ENCODE measurements at regions not wholly inside any gene's neighbourhood (a gene's known extent, or its start where the extent isn't known, plus 50 kb on each side); places are given as distances from the start of the nearest gene placed in this dataset.

DNA sequence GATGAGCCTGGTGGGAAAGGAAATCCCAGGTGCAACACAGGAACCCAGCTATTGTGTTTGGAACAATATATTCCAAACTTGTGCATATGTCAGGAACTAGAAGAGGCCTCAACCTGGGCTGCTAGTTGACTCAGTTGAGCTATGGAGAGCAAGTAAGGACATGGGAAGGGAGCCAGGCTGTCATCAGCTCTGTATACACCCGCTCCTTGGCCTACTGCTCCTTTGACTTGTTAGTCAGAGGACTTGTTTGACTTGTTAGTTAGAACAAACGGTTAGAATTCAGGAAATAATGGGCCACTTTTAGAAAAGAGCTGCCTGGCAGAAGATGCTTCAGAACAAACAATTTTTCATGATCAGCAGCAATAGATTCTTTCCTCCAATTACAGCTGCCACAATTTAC lies 76.4 kb downstream of the CBLL2 start:
- intact Hi-C loops (cut with micrococcal nuclease) = no loop called here
- ChIA-PET CTCF (ENCODE audit: partially characterized antibody) (no interaction called here), POLR2A (ENCODE audit: partially characterized antibody) (no interaction called here)
- no peaks in the 10 kb centered on the region for H3K9me3 ChIP-seq (ENCODE audit: control insufficient read depth in 1 of 2, low read length in 2 of 2)
- no peaks in the 10 kb centered on the region for H3K4me1 ChIP-seq (ENCODE audit: insufficient read depth, low read length)
- Mint-ChIP-seq H3K27me3 (peaks cover 0 to 2% of the 10 kb centered on the region in 2 donors), H3K4me1 (no peaks in the 10 kb centered on the region), H3K9me3 (peaks cover 0 to 4% (median 0%) of the 10 kb centered on the region in 8 donors), H3K36me3 (no peaks in the 10 kb centered on the region), H3K27ac (no peak overlapping the region), H3K4me3 (no peak overlapping the region)
- H3K27ac ChIP-seq (ENCODE audit: low read depth, low read length) = no peak overlapping the region
- H3K4me3 ChIP-seq (ENCODE audit: low read length in 2 of 2) = no peak overlapping the region
- H3K27me3 ChIP-seq (ENCODE audit: insufficient read depth, low read length) = no peaks in the 10 kb centered on the region
- H3K36me3 ChIP-seq (ENCODE audit: insufficient read depth, low read length) = no peaks in the 10 kb centered on the region
- no peak for DNase-seq

DNA sequence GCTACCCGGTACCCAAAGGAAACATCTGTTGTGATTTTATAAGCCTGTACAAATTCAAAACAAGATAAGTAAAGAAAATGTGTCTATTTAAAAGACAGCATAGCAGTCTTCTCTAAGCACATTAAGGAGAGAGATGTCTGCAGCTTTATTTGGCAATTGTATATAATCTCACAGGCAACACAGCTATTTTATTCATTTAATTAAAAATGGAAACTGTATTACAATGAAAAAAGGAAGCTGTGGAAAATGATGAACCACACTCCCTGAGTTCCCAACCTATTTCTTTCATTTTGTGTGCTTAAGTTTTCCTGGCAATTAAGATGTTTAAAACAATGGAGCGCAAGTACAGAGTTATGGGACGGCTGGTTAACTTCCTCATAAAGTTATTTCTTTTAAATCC lies 78.4 kb downstream of the CBLL2 start:
- H3K4me1 ChIP-seq (ENCODE audit: insufficient read depth, low read length) = no peaks in the 10 kb centered on the region
- Mint-ChIP-seq H3K4me3 (no peak overlapping the region), H3K4me1 (no peaks in the 10 kb centered on the region), H3K9me3 (peaks cover 0 to 4% (median 0%) of the 10 kb centered on the region in 8 donors), H3K36me3 (no peaks in the 10 kb centered on the region), H3K27ac (no peak overlapping the region), H3K27me3 (peaks cover 0 to 2% of the 10 kb centered on the region in 2 donors)
- no peaks in the 10 kb centered on the region for H3K9me3 ChIP-seq (ENCODE audit: control insufficient read depth in 1 of 2, low read length in 2 of 2)
- H3K27me3 ChIP-seq (ENCODE audit: insufficient read depth, low read length) = no peaks in the 10 kb centered on the region
- CTCF ChIA-PET (ENCODE audit: partially characterized antibody) = no interaction called here
- no peak overlapping the region for H3K27ac ChIP-seq (ENCODE audit: low read depth, low read length)
- H3K4me3 ChIP-seq (ENCODE audit: low read length in 2 of 2) = no peak overlapping the region
- POLR2A ChIA-PET (ENCODE audit: partially characterized antibody) = no interaction called here
- H3K36me3 ChIP-seq (ENCODE audit: insufficient read depth, low read length) = no peaks in the 10 kb centered on the region
- DNase-seq = no peak
- intact Hi-C loops (cut with micrococcal nuclease) = no loop called here

DNA sequence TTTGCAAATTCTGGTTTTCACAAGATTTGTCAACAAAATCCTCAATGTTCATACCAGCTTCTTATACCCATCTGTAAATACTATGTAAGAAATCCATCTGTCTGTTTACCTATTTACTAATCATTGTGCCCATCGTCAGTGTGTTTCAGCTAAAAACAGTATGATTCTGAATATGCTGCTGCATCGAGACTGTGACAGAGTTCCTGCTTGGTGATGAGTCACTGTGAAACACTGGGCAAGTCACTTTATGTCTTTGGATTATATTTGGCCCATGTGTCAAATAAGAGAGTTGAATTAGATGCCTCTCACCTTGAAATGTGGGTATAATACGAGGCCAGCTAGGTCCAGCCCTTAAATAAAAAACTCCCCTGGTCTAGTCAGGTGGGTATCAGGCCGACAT lies 79.3 kb downstream of the CBLL2 start:
- CTCF ChIA-PET (ENCODE audit: partially characterized antibody) = no interaction called here
- Mint-ChIP-seq H3K4me1 (no peaks in the 10 kb centered on the region), H3K36me3 (no peaks in the 10 kb centered on the region), H3K9me3 (peaks cover 0 to 2% (median 0%) of the 10 kb centered on the region in 8 donors), H3K27ac (no peak overlapping the region), H3K27me3 (no peaks in the 10 kb centered on the region), H3K4me3 (no peak overlapping the region)
- POLR2A ChIA-PET (ENCODE audit: partially characterized antibody) = no interaction called here
- H3K4me1 ChIP-seq (ENCODE audit: insufficient read depth, low read length) = no peaks in the 10 kb centered on the region
- H3K27ac ChIP-seq (ENCODE audit: low read depth, low read length) = no peak overlapping the region
- no peak for DNase-seq
- no peaks in the 10 kb centered on the region for H3K9me3 ChIP-seq (ENCODE audit: control insufficient read depth in 1 of 2, low read length in 2 of 2)
- no peak overlapping the region for H3K4me3 ChIP-seq (ENCODE audit: low read length in 2 of 2)
- H3K36me3 ChIP-seq (ENCODE audit: insufficient read depth, low read length) = no peaks in the 10 kb centered on the region
- H3K27me3 ChIP-seq (ENCODE audit: insufficient read depth, low read length) = no peaks in the 10 kb centered on the region
- intact Hi-C loops (cut with micrococcal nuclease) = no loop called here

DNA sequence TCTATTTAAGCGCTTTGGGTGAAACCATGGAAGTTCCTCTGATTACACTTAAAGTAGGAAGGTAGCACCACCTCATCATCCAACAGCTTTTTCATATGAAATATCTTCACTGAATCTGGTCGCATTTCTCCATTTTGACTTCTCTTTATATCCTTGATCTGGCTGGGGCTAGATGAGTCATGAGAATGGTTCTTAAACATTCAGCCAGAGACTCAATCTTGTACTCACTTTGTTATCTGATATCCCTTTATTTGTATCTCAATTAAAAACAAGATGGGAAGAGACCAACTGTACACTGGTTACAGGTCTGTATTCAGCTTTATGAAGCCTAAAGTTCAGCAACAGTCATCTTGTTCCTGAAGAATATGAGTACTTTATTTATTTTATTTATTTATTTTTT lies 84.9 kb downstream of the CBLL2 start:
- H3K27me3 ChIP-seq (ENCODE audit: insufficient read depth, low read length) = no peaks in the 10 kb centered on the region
- Mint-ChIP-seq H3K36me3 (no peaks in the 10 kb centered on the region), H3K27ac (no peak overlapping the region), H3K4me1 (no peaks in the 10 kb centered on the region), H3K4me3 (no peak overlapping the region), H3K27me3 (no peaks in the 10 kb centered on the region), H3K9me3 (peaks cover 0 to 2% (median 0%) of the 10 kb centered on the region in 8 donors)
- H3K27ac ChIP-seq (ENCODE audit: low read depth, low read length) = no peak overlapping the region
- no peak overlapping the region for H3K4me3 ChIP-seq (ENCODE audit: low read length in 2 of 2)
- H3K4me1 ChIP-seq (ENCODE audit: insufficient read depth, low read length) = no peaks in the 10 kb centered on the region
- DNase-seq = no peak
- no peaks in the 10 kb centered on the region for H3K9me3 ChIP-seq (ENCODE audit: control insufficient read depth in 1 of 2, low read length in 2 of 2)
- ChIA-PET POLR2A (ENCODE audit: partially characterized antibody) (no interaction called here), CTCF (ENCODE audit: partially characterized antibody) (no interaction called here)
- no peaks in the 10 kb centered on the region for H3K36me3 ChIP-seq (ENCODE audit: insufficient read depth, low read length)
- intact Hi-C loops (cut with micrococcal nuclease) = no loop called here

DNA sequence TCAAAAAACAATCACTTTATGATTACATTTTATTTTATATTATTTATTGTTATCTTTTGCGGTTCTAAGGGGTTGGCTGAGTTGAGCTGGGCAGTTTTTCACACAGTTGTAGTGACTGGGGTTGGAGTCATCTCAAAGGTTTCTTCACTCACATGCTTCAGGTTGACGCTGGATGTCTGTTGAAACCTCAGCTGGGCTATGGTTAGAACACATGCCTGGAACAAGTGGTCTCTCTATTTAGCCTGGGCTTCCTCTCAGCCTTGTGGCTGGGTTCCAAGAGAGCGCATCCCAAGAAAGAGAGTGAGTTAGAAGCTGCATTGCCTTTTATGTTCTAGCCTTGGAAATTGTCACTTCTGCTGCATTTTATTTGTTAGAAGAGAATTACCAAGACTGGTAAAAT lies 87.4 kb downstream of the CBLL2 start:
- H3K9me3 ChIP-seq (ENCODE audit: control insufficient read depth in 1 of 2, low read length in 2 of 2) = no peaks in the 10 kb centered on the region
- Mint-ChIP-seq H3K27ac (no peak overlapping the region), H3K36me3 (no peaks in the 10 kb centered on the region), H3K27me3 (no peaks in the 10 kb centered on the region), H3K4me3 (no peak overlapping the region), H3K4me1 (no peaks in the 10 kb centered on the region), H3K9me3 (no peaks in the 10 kb centered on the region)
- H3K4me1 ChIP-seq (ENCODE audit: insufficient read depth, low read length) = no peaks in the 10 kb centered on the region
- no peak overlapping the region for H3K4me3 ChIP-seq (ENCODE audit: low read length in 2 of 2)
- intact Hi-C loops (cut with micrococcal nuclease) = no loop called here
- CTCF ChIA-PET (ENCODE audit: partially characterized antibody) = no interaction called here
- POLR2A ChIA-PET (ENCODE audit: partially characterized antibody) = no interaction called here
- no peak overlapping the region for H3K27ac ChIP-seq (ENCODE audit: low read depth, low read length)
- H3K36me3 ChIP-seq (ENCODE audit: insufficient read depth, low read length) = no peaks in the 10 kb centered on the region
- H3K27me3 ChIP-seq (ENCODE audit: insufficient read depth, low read length) = no peaks in the 10 kb centered on the region
- DNase-seq = no peak

DNA sequence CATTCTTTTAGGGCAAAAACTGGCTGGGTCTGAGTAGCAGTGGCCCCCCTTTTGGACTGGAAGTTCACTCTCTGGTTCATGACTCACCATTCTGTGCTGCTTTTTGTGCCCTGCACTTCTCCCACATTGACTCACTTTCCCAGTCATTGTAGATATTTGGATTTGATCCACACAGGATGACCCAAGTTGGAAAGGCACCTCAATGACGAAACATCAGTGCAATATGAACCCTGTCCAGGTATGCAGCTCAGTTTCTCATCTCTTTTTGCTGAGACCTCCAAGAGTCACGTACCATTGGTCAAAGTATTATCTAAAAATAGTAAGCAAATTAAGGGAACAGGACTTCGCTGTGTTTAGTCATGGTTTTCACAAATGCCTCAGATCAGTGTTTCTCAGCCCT lies 92.7 kb downstream of the CBLL2 start:
- H3K36me3 ChIP-seq (ENCODE audit: insufficient read depth, low read length) = no peaks in the 10 kb centered on the region
- no peaks in the 10 kb centered on the region for H3K27me3 ChIP-seq (ENCODE audit: insufficient read depth, low read length)
- Mint-ChIP-seq H3K27ac (no peak overlapping the region), H3K27me3 (peaks cover 0 to 1% of the 10 kb centered on the region in 2 donors), H3K4me3 (no peak overlapping the region), H3K9me3 (peaks cover 0 to 3% (median 0%) of the 10 kb centered on the region in 8 donors), H3K4me1 (peaks cover 0 to 1% (median 0%) of the 10 kb centered on the region in 4 donors), H3K36me3 (no peaks in the 10 kb centered on the region)
- CTCF ChIA-PET (ENCODE audit: partially characterized antibody) = no interaction called here
- POLR2A ChIA-PET (ENCODE audit: partially characterized antibody) = no interaction called here
- intact Hi-C loops (cut with micrococcal nuclease) = no loop called here
- H3K4me3 ChIP-seq (ENCODE audit: low read length in 2 of 2) = no peak overlapping the region
- no peaks in the 10 kb centered on the region for H3K4me1 ChIP-seq (ENCODE audit: insufficient read depth, low read length)
- no peak overlapping the region for H3K27ac ChIP-seq (ENCODE audit: low read depth, low read length)
- H3K9me3 ChIP-seq (ENCODE audit: control insufficient read depth in 1 of 2, low read length in 2 of 2) = no peaks in the 10 kb centered on the region
- DNase-seq = no peak

DNA sequence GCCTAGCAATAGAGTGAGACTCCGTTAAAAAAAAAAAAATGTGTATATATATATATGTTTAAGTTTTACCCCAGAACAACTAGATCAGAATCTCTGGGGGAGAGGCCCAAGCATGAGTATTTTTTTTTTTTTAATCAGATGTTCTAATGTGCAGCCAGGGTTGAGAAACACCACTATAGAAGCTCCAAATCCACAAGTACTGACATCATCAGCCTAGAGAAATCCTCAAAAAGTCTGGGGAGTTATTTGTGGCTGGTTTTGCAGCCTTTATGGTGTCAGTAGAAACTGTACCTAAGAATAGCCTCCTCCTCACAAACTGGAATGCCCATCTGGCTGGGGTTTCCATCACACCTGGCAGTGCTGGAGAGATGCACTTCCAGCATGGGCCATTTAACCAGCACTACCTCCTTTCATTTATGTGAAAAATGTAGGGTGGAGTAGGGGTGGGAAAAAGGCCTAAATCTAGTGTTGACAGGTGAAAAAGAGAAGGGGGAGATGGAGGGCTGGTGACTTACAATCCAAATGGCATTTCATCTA lies 93.5 kb downstream of the CBLL2 start:
- Mint-ChIP-seq H3K27me3 (peaks cover 0 to 1% of the 10 kb centered on the region in 2 donors), H3K4me1 (peaks cover 0 to 1% (median 0%) of the 10 kb centered on the region in 4 donors), H3K4me3 (no peak overlapping the region), H3K27ac (no peak overlapping the region), H3K9me3 (peaks cover 0 to 3% (median 0%) of the 10 kb centered on the region in 8 donors), H3K36me3 (no peaks in the 10 kb centered on the region)
- Histone ChIP-seq H3K36me3 (ENCODE audit: insufficient read depth, low read length) (no peaks in the 10 kb centered on the region), H3K27me3 (ENCODE audit: insufficient read depth, low read length) (no peaks in the 10 kb centered on the region), H3K9me3 (ENCODE audit: control insufficient read depth in 1 of 2, low read length in 2 of 2) (no peaks in the 10 kb centered on the region), H3K4me3 (ENCODE audit: low read length in 2 of 2) (no peak overlapping the region), H3K27ac (ENCODE audit: low read depth, low read length) (no peak overlapping the region), H3K4me1 (ENCODE audit: insufficient read depth, low read length) (no peaks in the 10 kb centered on the region)
- ChIA-PET POLR2A (ENCODE audit: partially characterized antibody) (no interaction called here), CTCF (ENCODE audit: partially characterized antibody) (no interaction called here)
- DNase-seq = no peak
- intact Hi-C loops (cut with micrococcal nuclease) = no loop called here

DNA sequence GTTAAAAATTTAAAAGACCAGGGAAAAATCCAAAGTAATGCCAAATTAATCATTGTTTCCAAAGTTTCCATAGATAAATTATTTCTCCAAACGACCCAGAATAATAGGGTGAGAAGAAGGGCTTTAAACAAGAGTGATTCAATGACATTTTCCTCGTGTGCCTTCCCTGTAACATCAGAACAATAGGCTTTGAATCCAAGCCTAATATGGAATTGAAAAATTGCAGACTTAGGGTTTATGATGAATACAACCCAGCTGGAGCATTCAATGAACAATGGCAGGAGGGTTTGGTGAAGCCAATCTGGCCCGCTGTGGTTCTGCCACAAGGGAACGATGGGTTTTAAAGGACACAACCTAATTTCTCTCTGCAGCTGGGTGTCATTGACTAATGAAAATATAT lies 94.2 kb downstream of the CBLL2 start:
- peaks cover 0 to 1% (median 0%) of the 10 kb centered on the region in 4 donors for H3K4me1 Mint-ChIP-seq
- intact Hi-C loops (cut with micrococcal nuclease) = no loop called here
- Histone ChIP-seq H3K9me3 (ENCODE audit: control insufficient read depth in 1 of 2, low read length in 2 of 2) (no peaks in the 10 kb centered on the region), H3K27ac (ENCODE audit: low read depth, low read length) (no peak overlapping the region), H3K36me3 (ENCODE audit: insufficient read depth, low read length) (no peaks in the 10 kb centered on the region), H3K4me1 (ENCODE audit: insufficient read depth, low read length) (no peaks in the 10 kb centered on the region), H3K4me3 (ENCODE audit: low read length in 2 of 2) (no peak overlapping the region), H3K27me3 (ENCODE audit: insufficient read depth, low read length) (no peaks in the 10 kb centered on the region)
- peaks cover 0 to 3% (median 0%) of the 10 kb centered on the region in 8 donors for H3K9me3 Mint-ChIP-seq
- no peaks in the 10 kb centered on the region for H3K36me3 Mint-ChIP-seq
- H3K4me3 Mint-ChIP-seq = no peak overlapping the region
- ChIA-PET POLR2A (ENCODE audit: partially characterized antibody) (no interaction called here), CTCF (ENCODE audit: partially characterized antibody) (no interaction called here)
- H3K27ac Mint-ChIP-seq = no peak overlapping the region
- DNase-seq = no peak
- H3K27me3 Mint-ChIP-seq = peaks cover 0 to 1% of the 10 kb centered on the region in 2 donors

Data from CD4-positive, alpha-beta memory T cell (primary cell).